Neuronal stem cell (in vitro differentiated cells): ENCODE measurements at regions not wholly inside any gene's neighbourhood (a gene's known extent, or its start where the extent isn't known, plus 50 kb on each side); places are given as distances from the start of the nearest gene placed in this dataset.

Experiments
- DNase-seq: peaks from one replicate; pipeline ENCODE4 v3.0.0-alpha.2; 2013; ENCODE audit warnings: low spot score
- H2AFZ ChIP-seq: one replicate; pipeline ENCODE4 v1.6.1; 2013; ENCODE audit warnings: mild to moderate bottlenecking, low read length, inconsistent platforms
- H2AK5ac ChIP-seq: 2 replicates; pipeline ENCODE4 v1.6.1; 2013; ENCODE audit warnings: low read depth, mild to moderate bottlenecking, inconsistent platforms, low read length, moderate library complexity, mixed read lengths
- H2BK120ac ChIP-seq: 2 replicates; pipeline ENCODE4 v1.6.1; 2013; ENCODE audit warnings: low read depth, mild to moderate bottlenecking, inconsistent platforms, low read length, moderate library complexity, mixed read lengths
- H2BK12ac ChIP-seq: one replicate; pipeline ENCODE4 v1.6.1; 2013; ENCODE audit warnings: low read length, inconsistent platforms
- H2BK15ac ChIP-seq: 2 replicates; pipeline ENCODE4 v1.6.1; 2013; ENCODE audit warnings: mild to moderate bottlenecking, low read length, inconsistent platforms, mixed read lengths
- H2BK5ac ChIP-seq: one replicate; pipeline ENCODE4 v1.6.1; 2013; ENCODE audit warnings: inconsistent platforms, mild to moderate bottlenecking, low read length, moderate library complexity
- H3K14ac ChIP-seq: one replicate; pipeline ENCODE4 v1.6.1; 2013; ENCODE audit warnings: low read length, inconsistent platforms
- H3K18ac ChIP-seq: 2 replicates; pipeline ENCODE4 v1.6.1; 2013; ENCODE audit warnings: low read length, inconsistent platforms
- H3K23ac ChIP-seq: 2 replicates; pipeline ENCODE4 v1.6.1; 2013; ENCODE audit warnings: low read depth, mild to moderate bottlenecking, mixed read lengths, low read length, inconsistent platforms; ENCODE audit not compliant: poor library complexity
- H3K27ac ChIP-seq: replicated peaks from 3 replicates; pipeline ENCODE4 v1.5.1; 2013; ENCODE audit warnings: low read length, inconsistent platforms
- H3K27me3 ChIP-seq, 3 experiments: 2 replicates each; pipeline ENCODE4 v1.6.1; 2013; ENCODE audit warnings: low read length in 3 of 3, mild to moderate bottlenecking in 2 of 3, inconsistent platforms in 1 of 3, low read depth in 1 of 3, mixed read lengths in 1 of 3, moderate library complexity in 1 of 3; ENCODE audit not compliant: control insufficient read depth in 3 of 3, insufficient read depth in 3 of 3
- H3K36me3 ChIP-seq, 2 donors: replicated peaks in 1 of 2; 2 replicates each; pipeline ENCODE4 v1.6.1; 2013; ENCODE audit warnings: low read length in 2 of 2; ENCODE audit not compliant: control insufficient read depth in 2 of 2, insufficient read depth in 2 of 2
- H3K4ac ChIP-seq: 2 replicates; pipeline ENCODE4 v1.6.1; 2013; ENCODE audit warnings: inconsistent platforms, mild to moderate bottlenecking, low read length, moderate library complexity
- H3K4me1 ChIP-seq, 2 donors: 1 replicate in 1 of 2; 2 replicates in 1 of 2; pipeline ENCODE4 v1.6.1; 2013; ENCODE audit warnings: low read length in 2 of 2, low read depth in 1 of 2; ENCODE audit not compliant: control insufficient read depth in 2 of 2, insufficient read depth in 1 of 2
- H3K4me2 ChIP-seq: one replicate; pipeline ENCODE4 v1.6.1; 2013; ENCODE audit warnings: mild to moderate bottlenecking, low read length, inconsistent platforms; ENCODE audit not compliant: insufficient read depth, poor library complexity, severe bottlenecking
- H3K4me3 ChIP-seq, 2 donors: 2 replicates each; pipeline ENCODE4 v1.5.1; 2013; ENCODE audit warnings: low read length in 2 of 2, mild to moderate bottlenecking in 2 of 2, inconsistent platforms in 1 of 2, moderate library complexity in 1 of 2
- H3K79me1 ChIP-seq: one replicate; pipeline ENCODE4 v1.6.1; 2013; ENCODE audit warnings: low read depth, mild to moderate bottlenecking, inconsistent platforms, low read length, moderate library complexity
- H3K9ac ChIP-seq: one replicate; pipeline ENCODE4 v1.6.1; 2013; ENCODE audit warnings: mild to moderate bottlenecking, low read depth, low read length, inconsistent platforms; ENCODE audit not compliant: poor library complexity
- H3K9me3 ChIP-seq, 2 donors: replicated peaks in 1 of 2; 2 replicates each; pipeline versions ENCODE3 to v1.6.1; 2013; ENCODE audit warnings: low read length in 2 of 2, mild to moderate bottlenecking in 2 of 2, inconsistent platforms in 1 of 2, low read depth in 1 of 2, mixed read lengths in 1 of 2, moderate library complexity in 1 of 2; ENCODE audit not compliant: control insufficient read depth in 2 of 2, insufficient read depth in 1 of 2
- H4K8ac ChIP-seq: one replicate; pipeline ENCODE4 v1.6.1; 2013; ENCODE audit warnings: low read depth, mild to moderate bottlenecking, inconsistent platforms, low read length, moderate library complexity
- H4K91ac ChIP-seq: one replicate; pipeline ENCODE4 v1.6.1; 2013; ENCODE audit warnings: low read length, low read depth, mild to moderate bottlenecking, inconsistent platforms; ENCODE audit not compliant: poor library complexity
- WGBS, 2 donors: extraction: QIAGEN DNeasy Blood & Tissue Kit; methylation state at CpG; one replicate each; pipeline ENCODE4 v1.1.7; 2013; ENCODE audit warnings: missing lambda C conversion rate in 2 of 2, mixed read lengths in 1 of 2; ENCODE audit not compliant: insufficient read length in 2 of 2, insufficient replicate concordance in 1 of 2; ENCODE audit errors: extremely low coverage in 2 of 2; 5-methylcytosine and 5-hydroxymethylcytosine counted together

DNA sequence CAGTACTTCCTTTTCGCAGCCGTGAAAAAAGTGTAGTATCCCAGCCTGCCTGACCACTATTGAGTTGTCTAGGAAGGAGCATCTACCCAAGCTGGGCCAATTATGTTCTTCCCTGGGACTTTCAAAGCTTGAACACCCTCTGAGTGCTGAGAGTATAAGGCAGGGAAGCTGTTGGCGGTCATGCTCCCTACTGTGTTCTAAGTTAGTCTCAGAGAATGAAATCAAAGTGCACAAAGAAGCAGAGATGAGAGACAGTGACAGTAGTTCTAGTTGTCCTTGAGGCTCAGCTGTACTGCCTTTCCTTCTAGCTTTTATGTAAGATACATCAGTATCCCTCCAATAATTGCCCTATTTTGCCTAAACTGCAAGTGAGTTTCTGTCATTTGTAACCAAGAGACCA lies 427.1 kb upstream of the SEL1L start:
- peaks cover 0 to 2% of the 10 kb centered on the region in 2 donors for H3K9me3 ChIP-seq
- no peak overlapping the region for H3K4me3 ChIP-seq
- H3K36me3 ChIP-seq = no peaks in the 10 kb centered on the region
- no peak overlapping the region for H3K23ac ChIP-seq
- no peak overlapping the region for H2BK15ac ChIP-seq
- no peak overlapping the region for H2BK120ac ChIP-seq
- no peak overlapping the region for H2AFZ ChIP-seq
- DNase-seq = no peak
- no peak overlapping the region for H3K4me2 ChIP-seq
- no peak overlapping the region for H2AK5ac ChIP-seq
- WGBS, 2 donors = no CpG with 5 or more reads among the region's 3 CpGs
- no peak overlapping the region for H3K9ac ChIP-seq
- H2BK12ac ChIP-seq = no peak overlapping the region
- no peak overlapping the region for H4K8ac ChIP-seq
- H3K79me1 ChIP-seq = no peaks in the 10 kb centered on the region
- H4K91ac ChIP-seq = no peak overlapping the region
- H3K18ac ChIP-seq = no peak overlapping the region
- no peak overlapping the region for H3K4ac ChIP-seq
- H3K4me1 ChIP-seq = no peaks in the 10 kb centered on the region
- H3K27ac ChIP-seq = no peak overlapping the region
- H2BK5ac ChIP-seq = no peak overlapping the region
- H3K27me3 ChIP-seq = no peaks in the 10 kb centered on the region
- H3K14ac ChIP-seq = no peak overlapping the region

DNA sequence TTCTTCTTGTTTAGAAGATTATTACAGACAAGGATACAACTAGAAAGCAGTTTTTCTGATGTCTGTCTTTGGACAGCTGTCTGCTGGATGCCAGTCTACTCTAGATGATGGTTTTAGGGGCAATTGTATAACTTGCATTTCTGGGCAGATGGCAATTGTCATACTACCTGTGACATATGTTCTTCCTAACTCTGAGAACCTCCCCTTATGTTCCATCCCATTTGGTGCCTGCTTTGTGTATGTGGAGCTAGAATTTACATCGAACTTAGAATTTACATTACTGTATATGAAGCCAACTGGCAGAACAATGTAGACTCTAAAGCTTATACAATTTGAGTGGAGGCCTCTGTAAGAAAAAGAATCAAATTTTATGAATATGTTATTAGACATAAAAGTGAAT lies 430.2 kb upstream of the SEL1L start:
- Histone ChIP-seq H2BK15ac (no peak overlapping the region), H2BK120ac (no peak overlapping the region)
- WGBS, 2 donors = no CpG with 5 or more reads among the region's 1 CpG

DNA sequence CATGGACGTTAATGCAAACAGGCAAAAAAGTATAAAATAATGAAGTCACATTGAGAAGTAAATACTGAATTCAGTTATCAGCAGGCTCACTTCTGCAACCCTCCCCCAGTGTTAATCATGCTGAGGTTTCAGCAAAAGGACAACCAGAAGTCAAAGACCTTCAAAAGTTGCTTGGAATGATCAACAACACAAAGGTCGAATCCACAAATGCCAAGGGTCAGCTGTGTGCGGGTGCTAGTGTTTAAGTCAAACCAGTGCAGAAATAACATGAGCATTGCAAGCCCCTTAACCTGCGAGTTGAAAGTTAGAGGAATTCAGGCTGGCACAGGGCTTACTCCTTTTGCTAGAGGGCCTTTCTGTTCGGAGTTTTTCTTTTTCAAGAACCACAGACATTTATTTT lies 436.7 kb upstream of the SEL1L start:
- Histone ChIP-seq H3K18ac (no peak overlapping the region), H3K14ac (no peak overlapping the region)
- WGBS, 2 donors = no CpG with 5 or more reads among the region's 5 CpGs

More for the DNA sequence above, 430.2 kb upstream of the SEL1L start:
- Histone ChIP-seq H3K14ac (no peak overlapping the region), H2BK12ac (no peak overlapping the region), H3K27me3 (no peaks in the 10 kb centered on the region), H3K9ac (no peak overlapping the region), H3K23ac (no peak overlapping the region), H3K36me3 (no peaks in the 10 kb centered on the region), H4K91ac (no peak overlapping the region), H3K79me1 (no peaks in the 10 kb centered on the region), H2AFZ (no peak overlapping the region), H3K18ac (no peak overlapping the region), H4K8ac (no peak overlapping the region), H3K4me3 (no peak overlapping the region), H2BK5ac (no peak overlapping the region), H3K4me2 (no peak overlapping the region), H2AK5ac (no peak overlapping the region), H3K4me1 (no peaks in the 10 kb centered on the region), H3K27ac (no peak overlapping the region), H3K9me3 (peaks cover 2 to 8% of the 10 kb centered on the region in 2 donors), H3K4ac (no peak overlapping the region)
- no peak for DNase-seq

DNA sequence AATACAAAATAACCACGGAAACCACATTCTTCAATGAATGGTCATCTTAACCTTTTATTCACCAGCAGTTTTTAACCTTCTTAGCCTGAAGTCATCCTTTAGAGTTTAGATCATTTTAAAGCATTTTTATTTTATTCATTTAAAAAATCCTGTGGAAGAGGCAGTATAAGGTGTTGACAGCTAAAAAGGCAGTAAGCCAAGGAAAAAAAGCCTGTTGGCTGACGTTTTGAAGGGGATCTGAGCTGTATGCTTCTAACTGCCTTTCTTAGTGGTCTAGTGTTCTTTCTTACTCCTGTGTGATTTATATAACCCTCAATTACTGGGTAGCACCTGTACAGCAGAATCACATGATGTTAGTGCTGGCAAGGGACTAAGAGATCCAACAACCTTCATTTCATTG lies 438.3 kb upstream of the SEL1L start:
- Histone ChIP-seq H3K27me3 (no peaks in the 10 kb centered on the region), H3K4me2 (no peak overlapping the region), H3K9ac (no peak overlapping the region), H2AK5ac (no peak overlapping the region), H3K79me1 (no peaks in the 10 kb centered on the region), H2AFZ (no peak overlapping the region), H3K4me3 (no peak overlapping the region), H3K9me3 (peaks cover 0 to 13% of the 10 kb centered on the region in 2 donors), H4K91ac (no peak overlapping the region), H3K36me3 (no peaks in the 10 kb centered on the region), H3K27ac (no peak overlapping the region), H3K14ac (no peak overlapping the region), H3K23ac (no peak overlapping the region), H2BK12ac (no peak overlapping the region), H4K8ac (no peak overlapping the region), H3K18ac (no peak overlapping the region), H3K4ac (no peak overlapping the region), H2BK15ac (no peak overlapping the region), H3K4me1 (no peaks in the 10 kb centered on the region), H2BK120ac (no peak overlapping the region), H2BK5ac (no peak overlapping the region)
- no peak for DNase-seq
- no CpG with 5 or more reads among the region's 2 CpGs for WGBS, 2 donors

More for the DNA sequence above, 436.7 kb upstream of the SEL1L start:
- Histone ChIP-seq H3K9ac (no peak overlapping the region), H2AK5ac (no peak overlapping the region), H4K91ac (no peak overlapping the region), H2BK5ac (no peak overlapping the region), H3K4ac (no peak overlapping the region), H3K27ac (no peak overlapping the region), H2BK15ac (no peak overlapping the region), H3K23ac (no peak overlapping the region), H4K8ac (no peak overlapping the region), H2BK12ac (no peak overlapping the region), H3K4me2 (no peak overlapping the region), H3K79me1 (no peaks in the 10 kb centered on the region), H2BK120ac (no peak overlapping the region), H3K27me3 (no peaks in the 10 kb centered on the region), H3K36me3 (no peaks in the 10 kb centered on the region), H3K4me1 (no peaks in the 10 kb centered on the region), H2AFZ (no peak overlapping the region), H3K9me3 (peaks cover 0 to 13% of the 10 kb centered on the region in 2 donors), H3K4me3 (no peak overlapping the region)
- DNase-seq = no peak
